AG09319 (cell line): ENCODE measurements at regions not wholly inside any gene's neighbourhood (a gene's known extent, or its start where the extent isn't known, plus 50 kb on each side); places are given as distances from the start of the nearest gene placed in this dataset.

Experiments used
- DNase-seq: peaks from one replicate; pipeline ENCODE4 v3.0.0-alpha.2; 2010; ENCODE audit warnings: low read depth; ENCODE audit errors: extremely low read depth
- CTCF ChIP-seq: IDR thresholded peaks from 2 replicates; pipeline ENCODE4 v1.5.1; 2011; ENCODE audit warnings: low read depth, mild to moderate bottlenecking, inconsistent platforms, low read length, moderate library complexity

- DNase-seq = no peak
- TF ChIP-seq CTCF = no peak
These were observed 49.9 kb upstream of the TMEM26 start for GRCh38 chr10:61503051-61503450.
